GM21526 (cell line): ENCODE measurements at regions not wholly inside any gene's neighbourhood (a gene's known extent, or its start where the extent isn't known, plus 50 kb on each side); places are given as distances from the start of the nearest gene placed in this dataset.

Source experiments
- ATAC-seq: cut with Tn5 transposase; IDR thresholded peaks from one replicate; pipeline ENCODE4 v1.9.1; 2021; ENCODE audit warnings: moderate library complexity; ENCODE audit not compliant: unreplicated experiment, low FRiP score

- ATAC-seq: no peak
Measured at GRCh38 chr4:23547601-23548000, 342.2 kb downstream of the PPARGC1A start.

GRCh38 chr4:23547096-23547495 is 342.8 kb downstream of the PPARGC1A start:
- no peak for ATAC-seq

DNA sequence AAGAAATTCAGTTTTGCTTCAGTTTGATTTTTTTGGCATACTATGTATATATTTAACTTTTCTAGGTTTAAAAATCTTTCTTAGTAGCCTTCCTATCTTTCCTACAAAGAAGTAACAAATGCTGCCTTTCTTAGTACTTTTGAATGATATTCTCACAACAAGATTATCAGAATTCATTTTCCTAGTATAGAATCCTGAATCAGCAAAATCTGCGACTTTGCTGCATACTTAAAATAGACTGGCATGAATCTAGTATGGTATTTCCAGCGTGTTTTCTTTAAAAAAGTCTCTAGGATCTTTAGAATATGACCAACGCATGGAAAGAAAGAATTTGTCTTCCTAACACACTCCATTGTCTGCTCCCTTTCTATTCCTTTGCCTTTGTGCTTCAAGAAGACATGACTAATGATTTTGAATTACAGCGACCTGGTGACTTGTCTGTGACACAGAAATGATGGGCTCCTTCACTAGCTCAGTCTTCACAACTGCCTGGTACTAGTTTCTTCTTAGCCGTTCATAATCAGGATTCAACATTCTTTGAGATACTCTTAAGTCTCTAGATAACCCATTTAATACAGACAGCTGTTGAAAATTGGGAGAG is 349.8 kb downstream of the PPARGC1A start:
- no peak for ATAC-seq

- ATAC-seq: no peak
Measured at GRCh38 chr4:23533859-23534258, 356.0 kb downstream of the PPARGC1A start.

DNA sequence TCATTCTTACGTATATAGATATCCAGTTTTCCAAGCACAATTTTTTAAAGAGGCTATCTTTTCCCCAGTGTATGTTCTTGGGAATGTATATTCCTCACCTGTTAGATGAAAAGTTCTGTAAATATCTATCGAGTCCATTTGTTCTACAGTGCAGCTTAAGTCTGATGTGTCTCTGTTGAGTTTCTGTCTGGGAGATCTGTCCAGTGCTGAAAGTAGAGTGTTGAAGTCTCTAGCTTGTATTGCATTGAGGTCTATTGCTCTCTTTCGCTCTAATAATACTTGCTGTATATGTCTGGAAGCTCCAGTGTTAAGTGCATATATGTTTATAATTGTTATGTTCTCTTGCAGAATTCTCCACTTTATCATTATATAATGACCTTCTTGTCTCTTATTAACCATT is 373.1 kb downstream of the PPARGC1A start:
- ATAC-seq: no peak

DNA sequence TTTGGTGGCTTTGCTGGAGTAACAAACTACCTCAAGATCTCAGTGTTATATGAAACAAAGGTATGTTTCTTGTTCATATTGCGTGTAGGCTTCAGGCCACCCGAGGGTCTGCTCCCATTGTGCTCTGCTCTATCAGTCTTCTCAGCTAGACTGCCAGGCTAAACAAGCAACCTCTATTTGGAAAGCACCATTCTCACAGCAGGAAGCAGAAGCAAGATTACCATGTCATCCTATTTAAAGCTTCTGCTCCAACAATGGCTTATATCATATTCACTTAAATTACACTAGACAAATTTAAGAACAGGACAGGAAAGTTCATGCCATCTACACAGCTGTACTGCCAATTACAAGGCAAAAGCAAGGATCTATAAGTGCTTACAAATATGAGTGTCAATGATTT is 385.8 kb downstream of the PPARGC1A start:
- no peak for ATAC-seq

DNA sequence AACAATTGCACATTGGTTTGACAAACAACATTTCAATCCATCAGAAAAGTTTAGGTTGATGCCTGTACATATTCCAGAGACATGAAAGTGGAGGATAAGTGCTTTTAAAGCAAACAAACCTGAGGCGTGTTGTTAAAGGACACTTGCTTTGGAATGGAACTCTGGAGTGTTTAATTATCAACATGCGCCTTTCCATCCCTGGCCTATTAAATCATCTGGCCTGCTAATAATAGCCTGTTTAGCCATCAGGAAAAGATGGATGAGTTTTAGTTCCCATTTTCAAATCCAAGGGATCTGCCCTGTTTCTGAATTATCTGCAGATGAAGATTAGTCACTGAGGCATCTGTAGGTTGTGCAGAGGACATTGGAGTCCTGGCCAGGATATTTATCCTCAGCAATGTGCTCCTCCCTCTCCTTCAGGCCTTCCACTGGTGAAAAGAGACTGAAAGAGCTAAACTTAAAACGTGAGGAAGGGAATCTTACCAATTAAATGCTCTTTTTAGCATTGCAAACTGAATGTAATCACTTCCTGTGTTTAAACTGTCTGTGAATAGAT is 388.9 kb downstream of the PPARGC1A start:
- no peak for ATAC-seq

GRCh38 chr4:23485801-23486200 is 404.0 kb downstream of the PPARGC1A start:
- no peak for ATAC-seq

- ATAC-seq: no peak
Measured at GRCh38 chr4:23484689-23485088, 405.2 kb downstream of the PPARGC1A start.

DNA sequence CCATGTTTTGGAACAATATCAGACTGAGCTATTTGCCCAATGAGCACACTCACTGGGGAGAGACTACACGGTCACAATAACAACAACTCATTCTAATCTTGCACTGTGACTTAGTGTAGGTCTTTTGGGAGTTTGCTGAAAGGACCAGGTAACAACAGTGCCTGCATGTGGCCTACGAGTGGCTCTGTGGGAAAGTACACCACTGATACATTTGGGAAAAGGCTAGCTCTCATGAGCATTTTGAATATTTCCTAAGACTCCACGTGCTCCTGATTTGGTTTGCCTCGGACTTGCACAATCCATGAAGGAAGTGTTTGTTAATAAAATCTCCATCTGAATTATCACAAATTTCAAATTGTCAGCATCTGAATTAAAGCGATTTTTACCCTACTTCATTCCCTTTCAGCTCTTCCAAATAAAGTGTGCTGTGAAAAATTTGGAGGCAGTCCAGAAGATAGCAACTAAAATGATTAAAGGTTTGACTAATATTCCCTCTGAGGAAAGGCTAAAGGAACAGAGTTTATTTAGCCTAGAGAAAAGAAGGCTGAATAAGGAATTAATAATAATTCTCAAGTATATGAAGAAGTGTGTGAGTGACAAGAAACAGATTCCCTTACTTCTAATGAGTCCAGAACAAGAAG is 406.4 kb downstream of the PPARGC1A start:
- ATAC-seq: no peak

- ATAC-seq: no peak
Measured at GRCh38 chr4:23481566-23481965, 408.3 kb downstream of the PPARGC1A start.

GRCh38 chr4:23477905-23478304 is 411.9 kb downstream of the PPARGC1A start:
- ATAC-seq: no peak

DNA sequence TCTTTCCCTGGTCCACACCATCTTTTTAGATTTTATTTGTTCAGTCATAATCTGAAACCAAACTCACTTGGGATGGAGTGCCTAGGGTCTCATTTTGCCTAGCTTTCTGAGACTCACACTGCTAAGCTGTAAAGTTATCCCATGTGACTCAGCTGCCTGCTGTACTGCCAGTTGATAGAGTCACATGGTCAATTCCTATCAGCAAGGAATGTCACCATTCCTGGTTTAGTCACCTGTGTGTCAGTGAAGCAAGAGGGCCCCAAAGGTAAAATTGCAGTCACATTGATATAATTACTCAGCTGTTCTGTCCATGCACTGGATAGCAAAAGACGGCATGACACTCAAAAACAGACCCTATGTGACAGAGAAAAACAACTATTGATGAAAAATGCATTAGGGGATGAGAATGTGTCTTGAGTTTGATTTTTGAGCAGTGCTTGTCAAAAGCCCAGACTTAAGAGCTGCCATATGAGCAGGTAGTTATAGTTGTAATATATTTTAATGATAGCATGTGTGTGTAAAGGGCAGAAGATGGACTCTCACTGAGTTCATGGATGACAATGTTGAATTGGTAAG is 413.2 kb downstream of the PPARGC1A start:
- ATAC-seq: no peak

DNA sequence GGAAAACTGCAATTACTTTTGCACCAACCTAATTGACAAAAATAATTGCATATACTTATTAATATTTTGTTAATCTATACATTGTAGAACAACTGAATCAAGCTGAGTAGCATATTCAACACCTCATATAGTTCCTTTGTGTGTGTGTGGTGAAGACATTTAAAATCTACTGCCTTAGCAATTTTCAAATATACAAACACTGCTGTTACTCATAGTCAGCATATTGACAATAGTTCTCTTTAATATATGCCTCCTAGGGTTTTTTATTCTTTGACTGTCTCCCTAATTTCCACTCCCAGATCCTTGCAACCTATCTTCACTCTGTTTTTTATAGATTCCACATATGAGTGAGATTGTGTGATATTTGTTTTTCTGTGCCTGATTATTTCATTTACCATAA is 426.8 kb downstream of the PPARGC1A start:
- ATAC-seq: no peak

DNA sequence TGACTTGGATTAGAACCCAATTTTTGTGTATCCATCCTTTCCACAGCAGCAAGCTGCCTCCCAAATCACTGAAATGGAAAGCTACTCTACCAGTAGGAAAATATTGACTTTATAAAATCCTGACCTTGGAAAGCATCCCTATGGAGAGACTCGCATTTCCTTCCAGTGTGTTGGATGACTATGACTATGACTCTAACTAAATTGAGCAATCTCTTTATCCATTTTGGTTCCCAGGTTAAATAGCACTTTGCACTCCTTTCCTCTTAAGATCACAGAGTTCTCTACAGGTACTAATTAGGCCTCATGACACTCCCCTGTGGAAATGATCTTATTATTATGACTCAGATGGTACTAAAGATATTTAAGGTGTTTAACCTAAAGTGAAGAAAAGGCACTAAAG is 431.8 kb downstream of the PPARGC1A start:
- ATAC-seq: no peak

- no peak for ATAC-seq
Measured at GRCh38 chr4:23456864-23457263, 433.0 kb downstream of the PPARGC1A start.

DNA sequence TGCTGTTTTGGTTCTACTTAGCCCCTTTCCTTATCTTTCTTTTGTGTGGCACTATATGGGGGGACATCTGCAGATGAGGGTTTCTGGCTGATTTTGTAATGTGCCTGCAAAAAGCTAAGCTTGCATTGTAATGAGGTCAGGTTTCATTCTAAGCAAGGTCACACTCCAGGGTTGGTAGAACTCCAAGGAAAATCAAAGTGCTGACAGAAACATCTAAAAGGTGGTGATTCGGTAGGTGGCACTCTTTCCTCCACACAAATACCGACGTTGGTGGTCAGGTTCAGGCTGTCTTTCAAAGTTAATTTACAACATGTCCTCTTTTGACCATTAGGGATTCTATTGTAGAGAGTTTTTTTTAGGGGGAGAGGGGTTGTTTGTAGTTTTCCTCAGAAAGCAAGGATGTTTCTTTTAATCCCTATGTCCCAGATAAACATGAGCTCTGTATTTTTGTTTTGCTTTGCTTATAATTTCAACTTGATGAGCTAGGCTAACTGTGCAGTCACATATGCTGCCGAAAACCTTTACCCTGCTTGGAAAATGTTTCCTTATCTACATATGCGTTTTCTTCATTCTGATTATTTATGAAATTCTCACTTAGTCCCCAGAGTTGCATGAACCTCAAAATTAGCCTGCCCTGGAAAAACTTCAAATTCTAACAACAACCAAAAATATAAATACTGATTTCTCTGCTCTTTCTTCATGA is 434.2 kb downstream of the PPARGC1A start:
- no peak for ATAC-seq

DNA sequence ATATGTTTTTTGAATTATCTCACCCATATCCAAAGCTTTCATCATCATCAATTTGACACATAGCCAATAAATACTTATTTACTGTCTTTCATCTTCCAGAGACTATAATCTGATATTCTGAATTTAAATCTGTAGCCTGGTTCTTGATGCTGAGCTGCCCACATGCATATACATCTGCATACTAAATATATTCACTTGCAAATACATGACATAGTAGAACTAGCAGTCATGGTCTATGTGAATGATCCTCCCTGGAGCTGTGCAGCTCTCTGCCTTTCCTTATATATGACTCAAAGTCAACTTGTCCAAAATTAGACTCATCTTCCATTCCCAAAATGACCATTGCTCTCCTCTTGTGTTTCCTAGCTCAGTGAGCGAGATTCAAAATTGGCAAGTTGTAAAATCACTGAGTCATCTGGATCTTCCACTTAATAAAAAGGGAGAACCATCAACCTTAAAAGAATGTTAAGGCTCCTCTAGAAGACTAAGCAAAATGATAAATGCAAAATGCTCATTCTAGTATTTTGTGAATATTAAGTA is 448.2 kb downstream of the PPARGC1A start:
- ATAC-seq: no peak

GRCh38 chr4:23438764-23439163 is 451.1 kb downstream of the PPARGC1A start:
- ATAC-seq: no peak

DNA sequence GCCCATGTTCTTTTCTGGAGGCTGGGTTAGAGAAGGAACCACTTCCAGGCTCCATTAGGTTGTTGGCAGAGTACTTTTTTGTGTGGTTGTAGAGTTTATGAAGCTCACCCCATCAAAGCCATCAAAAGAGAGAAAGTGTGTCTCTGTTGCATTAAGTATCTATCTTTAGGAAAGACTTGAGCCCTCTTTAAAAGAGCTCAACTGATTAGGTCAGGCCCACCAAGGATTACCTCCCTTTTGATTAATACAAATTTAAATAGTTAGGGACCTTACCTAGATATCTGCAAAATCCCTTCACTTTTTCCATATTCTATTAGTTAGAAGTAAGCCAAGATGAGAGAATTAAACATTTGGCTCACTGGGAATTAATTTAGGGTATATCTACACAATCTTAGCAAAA is 460.4 kb downstream of the PPARGC1A start:
- ATAC-seq: no peak

DNA sequence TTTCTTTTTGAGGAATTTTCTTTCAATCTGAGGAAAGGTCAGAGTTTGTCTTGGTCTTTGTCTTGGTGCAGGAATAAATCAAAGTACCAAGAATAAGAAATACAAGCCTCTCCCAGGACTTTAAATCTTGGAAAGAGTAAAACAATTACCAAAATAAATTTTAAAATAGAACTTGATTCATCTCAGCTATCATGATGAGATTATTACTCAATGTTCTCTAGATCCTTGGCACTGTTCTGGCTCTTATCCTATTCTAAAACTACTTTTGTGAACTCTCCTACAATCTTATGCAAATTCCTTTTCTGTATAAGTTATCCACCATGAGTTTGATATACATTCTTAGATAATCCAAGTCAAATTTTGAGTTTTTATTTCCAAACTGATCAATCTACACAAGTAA is 464.3 kb downstream of the PPARGC1A start:
- no peak for ATAC-seq
